ENCODE measurements at regions not wholly inside any gene's neighbourhood (a gene's known extent, or its start where the extent isn't known, plus 50 kb on each side); places are given as distances from the start of the nearest gene placed in this dataset.

DNA sequence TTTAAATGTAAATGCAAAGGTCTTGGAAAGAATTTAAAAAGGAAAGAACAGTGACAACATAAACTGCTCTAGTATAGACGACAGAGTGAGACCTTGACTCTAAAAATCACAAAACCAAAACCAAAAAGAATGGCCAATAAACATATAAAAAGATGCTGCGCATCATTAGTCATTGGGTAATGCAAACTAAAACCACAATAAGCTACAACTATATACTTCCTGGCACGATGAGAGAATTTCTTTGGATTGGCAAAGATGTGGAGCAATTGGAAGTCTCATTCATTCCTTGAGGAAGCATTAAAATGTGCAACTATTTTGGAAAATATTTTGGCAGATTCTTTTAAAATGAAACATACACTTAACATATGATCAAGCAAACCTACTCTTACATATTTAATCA, 98.7 kb upstream of the ZPLD1 start:
- Histone ChIP-seq H3K9me1 (replicated peaks; ENCODE audit: control insufficient read depth, extremely low read depth, insufficient read depth, low read length) (no peaks in the 10 kb centered on the region), H3K4me1 (ENCODE audit: control insufficient read depth, extremely low read depth, insufficient read depth, low read length) (no peaks in the 10 kb centered on the region), H3K79me2 (ENCODE audit: control insufficient read depth, insufficient read depth, low read length) (no peaks in the 10 kb centered on the region), H3K9ac (replicated peaks; ENCODE audit: extremely low read depth, insufficient read depth, low read length) (no peak overlapping the region), H3K4me3 (replicated peaks in 1 of 3; ENCODE audit: insufficient read depth in 1 of 3, low read depth in 1 of 3, low read length in 3 of 3) (no peak overlapping the region), H4K20me1 (replicated peaks; ENCODE audit: control insufficient read depth, extremely low read depth, insufficient read depth, low read length) (no peaks in the 10 kb centered on the region), H3K36me3 (ENCODE audit: control insufficient read depth in 2 of 2, extremely low read depth in 1 of 2, insufficient read depth in 2 of 2, low read length in 2 of 2) (no peaks in the 10 kb centered on the region), H3K9me3 (replicated peaks; ENCODE audit: control insufficient read depth, insufficient read depth, low read length) (no peaks in the 10 kb centered on the region), H3K27ac (ENCODE audit: insufficient read depth, low read depth, low read length) (no peak overlapping the region), H3K27me3 (ENCODE audit: control insufficient read depth in 2 of 2, insufficient read depth in 2 of 2, low read length in 2 of 2) (peaks cover 2 to 3% of the 10 kb centered on the region in 2 experiments), H3K4me2 (ENCODE audit: insufficient read depth, low read length) (no peak overlapping the region), H2AFZ (ENCODE audit: low read depth, low read length) (no peak overlapping the region)
- DNase-seq (ENCODE audit: low read depth, low spot score) (no peak), FAIRE-seq (no peak)
- TF ChIP-seq MYC (IDR thresholded peaks at IDR 0.05; ENCODE audit: low read depth, low read length), result no peak
- TF ChIP-seq, protein P1, sequence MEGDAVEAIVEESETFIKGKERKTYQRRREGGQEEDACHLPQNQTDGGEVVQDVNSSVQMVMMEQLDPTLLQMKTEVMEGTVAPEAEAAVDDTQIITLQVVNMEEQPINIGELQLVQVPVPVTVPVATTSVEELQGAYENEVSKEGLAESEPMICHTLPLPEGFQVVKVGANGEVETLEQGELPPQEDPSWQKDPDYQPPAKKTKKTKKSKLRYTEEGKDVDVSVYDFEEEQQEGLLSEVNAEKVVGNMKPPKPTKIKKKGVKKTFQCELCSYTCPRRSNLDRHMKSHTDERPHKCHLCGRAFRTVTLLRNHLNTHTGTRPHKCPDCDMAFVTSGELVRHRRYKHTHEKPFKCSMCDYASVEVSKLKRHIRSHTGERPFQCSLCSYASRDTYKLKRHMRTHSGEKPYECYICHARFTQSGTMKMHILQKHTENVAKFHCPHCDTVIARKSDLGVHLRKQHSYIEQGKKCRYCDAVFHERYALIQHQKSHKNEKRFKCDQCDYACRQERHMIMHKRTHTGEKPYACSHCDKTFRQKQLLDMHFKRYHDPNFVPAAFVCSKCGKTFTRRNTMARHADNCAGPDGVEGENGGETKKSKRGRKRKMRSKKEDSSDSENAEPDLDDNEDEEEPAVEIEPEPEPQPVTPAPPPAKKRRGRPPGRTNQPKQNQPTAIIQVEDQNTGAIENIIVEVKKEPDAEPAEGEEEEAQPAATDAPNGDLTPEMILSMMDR (IDR thresholded peaks at IDR 0.05; ENCODE audit: extremely low read depth in 1 of 2, insufficient read depth in 1 of 2, low read depth in 1 of 2, low read length in 2 of 2), result no peak
- TF ChIP-seq POLR2AphosphoS5 (IDR thresholded peaks at IDR 0.05; ENCODE audit: insufficient read depth, low read depth, low read length), result no peak
- TF ChIP-seq POLR2A (IDR thresholded peaks at IDR 0.05; ENCODE audit: low read depth, low read length), result no peak
- dilution Hi-C loops (cut with MboI; ENCODE audit: extremely low pct_ligation_motif_present, low sequenced_read_pairs), result no loop called here
- POLR2A ChIA-PET, result no interaction called here
- BruUV-seq (replicated peaks), result no TSS peak
- intact Hi-C loops (cut with micrococcal nuclease), result no loop called here
- CTCF ChIA-PET, result no interaction called here

DNA sequence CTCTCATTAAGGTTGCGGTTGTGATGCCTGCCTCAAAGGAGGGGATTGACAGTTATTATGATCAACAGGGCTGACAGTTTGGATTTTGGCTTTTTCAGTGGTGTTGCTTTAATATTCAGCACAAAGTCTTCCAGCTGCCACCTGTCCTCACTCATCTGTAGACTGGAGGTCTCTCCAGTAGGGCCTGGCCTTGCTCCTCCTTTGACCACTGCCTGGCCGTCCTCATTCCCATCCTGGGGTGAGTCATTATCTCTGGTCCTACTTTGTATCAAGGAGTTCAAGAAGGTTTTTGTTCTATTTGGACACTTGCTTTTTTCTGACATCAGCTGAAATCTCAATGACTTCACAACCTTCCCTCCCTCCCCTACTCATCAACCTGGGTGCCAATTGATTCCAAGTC, 95.1 kb upstream of the ZPLD1 start:
- dilution Hi-C loops (cut with MboI; ENCODE audit: extremely low pct_ligation_motif_present, low sequenced_read_pairs) (no loop called here), intact Hi-C loops (cut with micrococcal nuclease) (no loop called here)
- ChIA-PET CTCF (interaction anchor here (1.0 kb wide), 1 partner anchor 9 kb away, joined by 3 read pairs; no protein-coding TSS in a partner anchor), POLR2A (no interaction called here)
- Histone ChIP-seq H3K4me3 (replicated peaks in 1 of 3; ENCODE audit: insufficient read depth in 1 of 3, low read depth in 1 of 3, low read length in 3 of 3) (no peak overlapping the region), H3K9ac (replicated peaks; ENCODE audit: extremely low read depth, insufficient read depth, low read length) (no peak overlapping the region), H3K4me2 (ENCODE audit: insufficient read depth, low read length) (no peak overlapping the region), H3K9me3 (replicated peaks; ENCODE audit: control insufficient read depth, insufficient read depth, low read length) (no peaks in the 10 kb centered on the region), H3K9me1 (replicated peaks; ENCODE audit: control insufficient read depth, extremely low read depth, insufficient read depth, low read length) (no peaks in the 10 kb centered on the region), H2AFZ (ENCODE audit: low read depth, low read length) (no peak overlapping the region), H3K36me3 (ENCODE audit: control insufficient read depth in 2 of 2, extremely low read depth in 1 of 2, insufficient read depth in 2 of 2, low read length in 2 of 2) (no peaks in the 10 kb centered on the region), H3K27ac (ENCODE audit: insufficient read depth, low read depth, low read length) (no peak overlapping the region), H4K20me1 (replicated peaks; ENCODE audit: control insufficient read depth, extremely low read depth, insufficient read depth, low read length) (no peaks in the 10 kb centered on the region), H3K27me3 (ENCODE audit: control insufficient read depth in 2 of 2, insufficient read depth in 2 of 2, low read length in 2 of 2) (peaks cover 4 to 7% of the 10 kb centered on the region in 2 experiments), H3K4me1 (ENCODE audit: control insufficient read depth, extremely low read depth, insufficient read depth, low read length) (no peaks in the 10 kb centered on the region), H3K79me2 (ENCODE audit: control insufficient read depth, insufficient read depth, low read length) (no peaks in the 10 kb centered on the region)
- no TSS peak for BruUV-seq (replicated peaks)
- TF ChIP-seq JUN (IDR thresholded peaks at IDR 0.05; ENCODE audit: borderline replicate concordance, insufficient read depth, insufficient read length, low read depth) (no peak), POLR2A (IDR thresholded peaks at IDR 0.05; ENCODE audit: low read depth, low read length) (no peak), EZH2 (IDR thresholded peaks at IDR 0.05; ENCODE audit: borderline replicate concordance, low read depth, low read length, severe bottlenecking) (no peak), MYC (IDR thresholded peaks at IDR 0.05; ENCODE audit: low read depth, low read length) (no peak), FOS (IDR thresholded peaks at IDR 0.05; ENCODE audit: borderline replicate concordance, insufficient read depth, low read length) (no peak), POLR2AphosphoS5 (IDR thresholded peaks at IDR 0.05; ENCODE audit: insufficient read depth, low read depth, low read length) (no peak), GATA2 (IDR thresholded peaks at IDR 0.05; ENCODE audit: insufficient read depth, insufficient read length, low read depth, low read length) (no peak)
- TF ChIP-seq, protein P1 (IDR thresholded peaks at IDR 0.05; ENCODE audit: extremely low read depth in 1 of 2, insufficient read depth in 1 of 2, low read depth in 1 of 2, low read length in 2 of 2), result no peak
- TF ChIP-seq, protein P2, sequence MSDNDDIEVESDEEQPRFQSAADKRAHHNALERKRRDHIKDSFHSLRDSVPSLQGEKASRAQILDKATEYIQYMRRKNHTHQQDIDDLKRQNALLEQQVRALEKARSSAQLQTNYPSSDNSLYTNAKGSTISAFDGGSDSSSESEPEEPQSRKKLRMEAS (IDR thresholded peaks at IDR 0.05; ENCODE audit: insufficient read depth, insufficient read length), result no peak
- DNase-seq (ENCODE audit: low read depth, low spot score) (no peak), FAIRE-seq (no peak)
